H1 (cell line): ENCODE measurements at regions not wholly inside any gene's neighbourhood (a gene's known extent, or its start where the extent isn't known, plus 50 kb on each side); places are given as distances from the start of the nearest gene placed in this dataset.

Experiments used
- CTCF ChIA-PET: fragments of 300-600 bp; sonication (Branson Sonifier 250); formaldehyde crosslinking; loops from one replicate; lab custom pipeline; 2021; ENCODE audit not compliant: partially characterized antibody; lab: Charles Lee
- POLR2A ChIA-PET: fragments of 300-600 bp; sonication (Branson Sonifier 250); formaldehyde crosslinking; loops from one replicate; lab custom pipeline; 2021; ENCODE audit warnings: inconsistent platforms; ENCODE audit not compliant: partially characterized antibody; lab: Charles Lee
- DNase-seq, 2 experiments: peaks; one replicate each; pipeline versions ENCODE4 v3.0.0 to v3.0.0-alpha.2; 2010 to 2022; ENCODE audit warnings: low spot score in 2 of 2, low read depth in 1 of 2, mixed read lengths in 1 of 2
- FAIRE-seq: peaks from 2 replicates; lab custom pipeline; 2011; peaks lifted over from hg19 to GRCh38; lab: Jason Lieb, UNC
- H2AFZ ChIP-seq: 2 replicates; pipeline ENCODE4 v1.8.1; 2012; ENCODE audit warnings: low read length, inconsistent platforms
- H2AK5ac ChIP-seq: 2 replicates; pipeline ENCODE4 v1.6.1; 2013; ENCODE audit warnings: low read depth, low read length
- H2BK120ac ChIP-seq: replicated peaks from 2 replicates; pipeline ENCODE3; 2013; ENCODE audit warnings: low read depth, low read length, inconsistent platforms
- H2BK12ac ChIP-seq: 2 replicates; pipeline ENCODE4 v1.6.1; 2013; ENCODE audit warnings: low read depth, low read length
- H2BK15ac ChIP-seq: 2 replicates; pipeline ENCODE4 v1.6.1; 2013; ENCODE audit warnings: low read length
- H2BK20ac ChIP-seq: 2 replicates; pipeline ENCODE4 v1.6.1; 2013; ENCODE audit warnings: low read length
- H2BK5ac ChIP-seq: 2 replicates; pipeline ENCODE4 v1.6.1; 2013; ENCODE audit warnings: low read depth, low read length
- H3K14ac ChIP-seq: 2 replicates; pipeline ENCODE4 v1.6.1; 2013; ENCODE audit warnings: inconsistent platforms; ENCODE audit not compliant: insufficient read length
- H3K18ac ChIP-seq: 2 replicates; pipeline ENCODE4 v1.6.1; 2013; ENCODE audit warnings: low read length; ENCODE audit errors: extremely low read depth
- H3K23ac ChIP-seq: 2 replicates; pipeline ENCODE4 v1.6.1; 2013; ENCODE audit warnings: inconsistent platforms; ENCODE audit not compliant: insufficient read length
- H3K23me2 ChIP-seq: 2 replicates; pipeline ENCODE4 v1.6.1; 2013; ENCODE audit warnings: low read depth, low read length
- H3K27ac ChIP-seq: 2 replicates; pipeline ENCODE4 v1.6.1; 2011; ENCODE audit warnings: low read depth, low read length, inconsistent platforms
- H3K27me3 ChIP-seq, 4 experiments: replicated peaks in 1 of 4; 1 replicate in 1 of 4; 2 replicates in 3 of 4; pipeline versions ENCODE4 v1.6.1 to v1.8.1; 2011 to 2013; ENCODE audit warnings: low read length in 3 of 4, mild to moderate bottlenecking in 3 of 4, inconsistent platforms in 2 of 4, mixed read lengths in 2 of 4, moderate library complexity in 1 of 4; ENCODE audit not compliant: control insufficient read depth in 3 of 4, insufficient read depth in 3 of 4; ENCODE audit errors: extremely low read depth in 1 of 4
- H3K36me3 ChIP-seq, 4 experiments: 2 replicates each; pipeline versions ENCODE4 v1.6.1 to v1.8.1; 2011 to 2013; ENCODE audit warnings: mild to moderate bottlenecking in 4 of 4, low read length in 3 of 4, moderate library complexity in 2 of 4, control low read depth in 1 of 4, inconsistent platforms in 1 of 4; ENCODE audit not compliant: insufficient read depth in 4 of 4, control insufficient read depth in 2 of 4
- H3K4ac ChIP-seq: replicated peaks from 2 replicates; pipeline ENCODE3; 2013; ENCODE audit warnings: low read length, low read depth, mixed read lengths, inconsistent platforms; ENCODE audit not compliant: insufficient read length
- H3K4me1 ChIP-seq, 4 experiments: replicated peaks in 1 of 4; 1 replicate in 1 of 4; 2 replicates in 3 of 4; pipeline versions ENCODE4 v1.6.1 to v1.8.1; 2011 to 2013; ENCODE audit warnings: low read length in 3 of 4, inconsistent platforms in 2 of 4, mixed read lengths in 1 of 4; ENCODE audit not compliant: insufficient read depth in 4 of 4, control insufficient read depth in 3 of 4
- H3K4me2 ChIP-seq, 2 experiments: 2 replicates each; pipeline versions ENCODE4 v1.6.1 to v1.8.1; 2011 to 2013; ENCODE audit warnings: low read depth in 2 of 2, low read length in 2 of 2, control low read depth in 1 of 2, inconsistent platforms in 1 of 2, mild to moderate bottlenecking in 1 of 2; ENCODE audit not compliant: insufficient read depth in 1 of 2
- H3K4me3 ChIP-seq, 4 experiments: fragments of 200-600, 300-600 bp in 1 of 4; sonication (generic), shearing (Covaris generic), sonication (Bioruptor Twin) in 1 of 4; 2 replicates each; pipeline versions ENCODE4 v1.5.1 to v1.8.1; 2011 to 2016; ENCODE audit warnings: low read length in 4 of 4, low read depth in 3 of 4, control low read depth in 2 of 4, inconsistent platforms in 2 of 4, mild to moderate bottlenecking in 2 of 4, mixed read lengths in 1 of 4, moderate library complexity in 1 of 4; ENCODE audit not compliant: insufficient read depth in 2 of 4; ENCODE audit errors: extremely low read depth in 1 of 4
- H3K56ac ChIP-seq: replicated peaks from 2 replicates; pipeline ENCODE3; 2013; ENCODE audit warnings: low read depth, mild to moderate bottlenecking, mixed read lengths, low read length, inconsistent platforms; ENCODE audit not compliant: insufficient read length
- H3K79me1 ChIP-seq: 2 replicates; pipeline ENCODE4 v1.6.1; 2013; ENCODE audit warnings: low read depth, low read length, control low read depth
- H3K79me2 ChIP-seq, 2 experiments: 2 replicates each; pipeline versions ENCODE4 v1.6.1 to v1.8.1; 2012 to 2013; ENCODE audit warnings: low read length in 2 of 2, mild to moderate bottlenecking in 2 of 2, inconsistent platforms in 1 of 2; ENCODE audit not compliant: insufficient read depth in 2 of 2, control insufficient read depth in 1 of 2
- H3K9ac ChIP-seq, 4 experiments: replicated peaks in 1 of 4; 1 replicate in 1 of 4; 2 replicates in 3 of 4; pipeline versions ENCODE4 v1.6.1 to v1.8.1; 2011 to 2013; ENCODE audit warnings: low read depth in 3 of 4, low read length in 3 of 4, control low read depth in 2 of 4, mild to moderate bottlenecking in 2 of 4, moderate library complexity in 2 of 4, inconsistent platforms in 1 of 4; ENCODE audit errors: extremely low read depth in 1 of 4
- H3K9me3 ChIP-seq, 2 experiments: 2 replicates each; pipeline versions ENCODE4 v1.6.1 to v1.8.1; 2012 to 2013; ENCODE audit warnings: mild to moderate bottlenecking in 2 of 2, moderate library complexity in 2 of 2, control low read depth in 1 of 2, inconsistent platforms in 1 of 2, low read depth in 1 of 2, low read length in 1 of 2, mixed read lengths in 1 of 2; ENCODE audit not compliant: insufficient read depth in 2 of 2
- H4K20me1 ChIP-seq, 2 experiments: replicated peaks in 1 of 2; 2 replicates each; pipeline versions ENCODE3 to v1.8.1; 2011 to 2013; ENCODE audit warnings: inconsistent platforms in 2 of 2, low read length in 2 of 2, mild to moderate bottlenecking in 1 of 2; ENCODE audit not compliant: insufficient read depth in 2 of 2, control insufficient read depth in 1 of 2
- H4K5ac ChIP-seq: 2 replicates; pipeline ENCODE4 v1.6.1; 2013; ENCODE audit warnings: low read length, low read depth, mixed read lengths, inconsistent platforms; ENCODE audit not compliant: insufficient read length
- H4K8ac ChIP-seq: 2 replicates; pipeline ENCODE4 v1.8.0; 2013; ENCODE audit warnings: mild to moderate bottlenecking, moderate library complexity, low read length, inconsistent platforms; ENCODE audit not compliant: insufficient read depth; ENCODE audit errors: extremely low read depth
- H4K91ac ChIP-seq: replicated peaks from 2 replicates; pipeline ENCODE3; 2013; ENCODE audit warnings: low read length, mixed read lengths, inconsistent platforms; ENCODE audit not compliant: insufficient read length
- WGBS, 2 experiments: shearing (Covaris generic) in 1 of 2; methylation state at CpG; one replicate each; pipeline versions ENCODE4 v1.1.6 to v1.1.7; 2013 to 2015; ENCODE audit warnings: low lambda C conversion rate in 2 of 2, mixed read lengths in 2 of 2, inconsistent platforms in 1 of 2, low coverage in 1 of 2, missing lambda C conversion rate in 1 of 2; ENCODE audit not compliant: insufficient replicate concordance in 2 of 2, insufficient coverage in 1 of 2, insufficient read length in 1 of 2; ENCODE audit errors: extremely low coverage in 1 of 2, missing lambda C conversion rate in 1 of 2; 5-methylcytosine and 5-hydroxymethylcytosine counted together

DNA sequence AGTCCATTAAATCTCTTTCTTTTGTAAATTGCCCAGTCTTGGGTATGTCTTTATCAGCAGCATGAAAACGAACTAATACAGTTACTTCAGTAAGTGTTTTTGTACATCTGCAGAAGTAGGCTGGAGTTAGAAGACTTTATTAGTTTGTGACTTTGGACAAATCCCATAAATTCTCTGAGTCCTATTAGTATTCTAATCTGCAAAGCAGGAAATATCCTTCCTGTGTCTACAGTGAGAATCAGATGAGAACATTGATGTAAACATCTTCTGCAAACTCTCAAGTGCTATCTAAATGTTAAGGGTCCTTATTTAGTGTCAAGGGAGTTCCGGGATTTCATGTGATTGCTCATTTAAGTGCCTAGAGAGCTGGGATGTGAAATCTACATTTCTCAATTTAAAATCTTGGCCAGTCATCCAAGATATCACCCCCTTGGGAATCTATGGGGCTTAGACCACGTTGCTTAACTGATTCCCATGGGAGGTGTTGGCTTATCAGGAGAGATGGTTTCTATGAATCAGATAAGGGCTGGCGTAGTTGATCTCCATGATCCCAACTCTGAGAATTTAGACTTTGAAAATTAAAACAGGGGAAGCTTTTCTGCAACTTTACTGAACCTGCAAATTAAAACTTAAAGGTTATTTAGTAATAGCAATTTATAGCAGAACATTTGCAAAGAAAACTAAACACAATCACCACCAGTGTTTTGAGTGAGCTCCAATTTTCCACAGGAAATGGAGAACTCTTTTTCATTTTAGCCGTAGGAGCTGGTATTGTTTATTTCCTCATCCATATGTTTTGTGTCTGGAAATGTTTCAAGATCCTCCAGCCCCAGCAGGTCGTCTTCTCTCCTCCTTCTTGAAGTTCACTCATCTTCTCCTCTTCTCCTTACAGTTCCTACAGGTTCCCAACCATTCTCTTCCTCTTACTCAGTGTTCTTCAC, 241.6 kb upstream of the CD180 start:
- no peak overlapping the region for H2BK20ac ChIP-seq
- no peak overlapping the region for H3K27ac ChIP-seq
- no peaks in the 10 kb centered on the region for H4K20me1 ChIP-seq
- no peak overlapping the region for H3K56ac ChIP-seq
- DNase-seq = no peak
- H4K91ac ChIP-seq = no peak overlapping the region
- FAIRE-seq = no peak
- H2BK12ac ChIP-seq = no peak overlapping the region
- H3K79me2 ChIP-seq = no peaks in the 10 kb centered on the region
- H3K9me3 ChIP-seq = no peaks in the 10 kb centered on the region; a peak in 1 of 4 replicates
- no peak overlapping the region for H4K5ac ChIP-seq
- no peak overlapping the region for H3K4me2 ChIP-seq
- H3K36me3 ChIP-seq = no peaks in the 10 kb centered on the region
- no peak overlapping the region for H2BK5ac ChIP-seq
- no peaks in the 10 kb centered on the region for H3K23me2 ChIP-seq
- H3K79me1 ChIP-seq = no peaks in the 10 kb centered on the region
- no peak overlapping the region for H3K9ac ChIP-seq
- 79% methylated on average over 6 of the region's 6 CpGs; no CpG with 5 or more reads in 1 of the 2 experiments for WGBS, 2 experiments
- H2BK120ac ChIP-seq = no peak overlapping the region
- POLR2A ChIA-PET = no interaction called here
- H2AFZ ChIP-seq = no peak overlapping the region
- H3K4me1 ChIP-seq = no peaks in the 10 kb centered on the region
- no peak overlapping the region for H3K4ac ChIP-seq
- H3K4me3 ChIP-seq = no peak overlapping the region
- no peak overlapping the region for H2AK5ac ChIP-seq
- no peak overlapping the region for H3K23ac ChIP-seq
- no peaks in the 10 kb centered on the region for H3K27me3 ChIP-seq
- H2BK15ac ChIP-seq = no peak overlapping the region
- CTCF ChIA-PET = interaction anchor here (0.6 kb wide), 1 partner anchor 42 kb away, joined by 3 read pairs; no protein-coding TSS in a partner anchor
- H4K8ac ChIP-seq = no peak overlapping the region
- no peak overlapping the region for H3K14ac ChIP-seq
- H3K18ac ChIP-seq = no peak overlapping the region
